GM23338 (cell line): ENCODE measurements at regions not wholly inside any gene's neighbourhood (a gene's known extent, or its start where the extent isn't known, plus 50 kb on each side); places are given as distances from the start of the nearest gene placed in this dataset.

Experiments used
- CREB1 ChIP-seq: fragments of 250-450 bp; sonication (Bioruptor Pico); IDR thresholded peaks from 2 replicates; pipeline ENCODE4 v1.5.0; 2020; ENCODE audit warnings: low read depth, mild to moderate bottlenecking, moderate library complexity
- CTCF ChIP-seq, 2 experiments: fragments of 200-600 bp in 1 of 2; sonication (generic) in 1 of 2; conservative IDR thresholded peaks; 2 replicates each; pipeline versions ENCODE4 v1.5.1 to v1.6.1; 2016 to 2017; ENCODE audit warnings: antibody characterized with exemption in 2 of 2, low read depth in 2 of 2, mild to moderate bottlenecking in 2 of 2, moderate library complexity in 1 of 2
- ETS1 ChIP-seq: IDR thresholded peaks from 2 replicates; pipeline ENCODE4 v1.6.1; 2016; ENCODE audit warnings: antibody characterized with exemption
- EZH2 ChIP-seq: fragments of 200-600 bp; sonication (generic); IDR thresholded peaks from one replicate; pipeline ENCODE4 v1.8.0; 2017; ENCODE audit warnings: antibody characterized with exemption, mild to moderate bottlenecking, low read depth; ENCODE audit not compliant: unreplicated experiment
- EZH2phosphoT487 ChIP-seq: fragments of 200-600 bp; sonication (generic); IDR thresholded peaks from one replicate; pipeline ENCODE4 v1.8.1; 2018; ENCODE audit warnings: antibody characterized with exemption; ENCODE audit not compliant: unreplicated experiment
- JUNB ChIP-seq: IDR thresholded peaks from one replicate; pipeline ENCODE4 v1.6.1; 2016; ENCODE audit warnings: antibody characterized with exemption; ENCODE audit not compliant: unreplicated experiment
- NANOG ChIP-seq: IDR thresholded peaks from 2 replicates; pipeline ENCODE4 v1.6.1; 2016; ENCODE audit warnings: antibody characterized with exemption, borderline replicate concordance
- POLR2AphosphoS5 ChIP-seq: IDR thresholded peaks from 2 replicates; pipeline ENCODE4 v1.6.1; 2016; ENCODE audit warnings: antibody characterized with exemption, low read depth
- REST ChIP-seq: IDR thresholded peaks from one replicate; pipeline ENCODE4 v1.6.1; 2018; ENCODE audit warnings: antibody characterized with exemption; ENCODE audit not compliant: unreplicated experiment
- STAT1 ChIP-seq: IDR thresholded peaks from one replicate; pipeline ENCODE4 v1.6.1; 2016; ENCODE audit warnings: antibody characterized with exemption; ENCODE audit not compliant: unreplicated experiment
- ZNF114 ChIP-seq: fragments of 250-450 bp; sonication (Bioruptor Pico); IDR thresholded peaks from 2 replicates; pipeline ENCODE4 v1.5.0; 2020; ENCODE audit warnings: mild to moderate bottlenecking, moderate library complexity
- ZNF331 ChIP-seq: fragments of 250-450 bp; sonication (Bioruptor Pico); IDR thresholded peaks from 2 replicates; pipeline ENCODE4 v1.5.0; 2020; ENCODE audit warnings: low read depth, mild to moderate bottlenecking, moderate library complexity
- ZNF462 ChIP-seq: fragments of 250-450 bp; sonication (Bioruptor Pico); IDR thresholded peaks from 2 replicates; pipeline ENCODE4 v1.5.0; 2020; ENCODE audit warnings: mild to moderate bottlenecking, moderate library complexity

GRCh38 chr2:56018267-56018666 is 94.7 kb upstream of the EFEMP1 start:
- no peak for TF ChIP-seq CTCF (conservative IDR thresholded peaks at IDR 0.05; ENCODE audit: low read depth in 2 of 2)
- no peak for TF ChIP-seq EZH2phosphoT487
- no peak for TF ChIP-seq REST
- no peak for TF ChIP-seq POLR2AphosphoS5
- TF ChIP-seq JUNB, result no peak
- TF ChIP-seq EZH2, result no peak
- no peak for TF ChIP-seq ZNF114 (CRISPR knock-in tag)
- TF ChIP-seq ZNF462, result no peak
- TF ChIP-seq CREB1 (CRISPR knock-in tag), result no peak
- TF ChIP-seq NANOG, result no peak
- TF ChIP-seq ZNF331, result no peak
- no peak for TF ChIP-seq ETS1
- no peak for TF ChIP-seq STAT1
